HG03575 (cell line): ENCODE measurements at regions not wholly inside any gene's neighbourhood (a gene's known extent, or its start where the extent isn't known, plus 50 kb on each side); places are given as distances from the start of the nearest gene placed in this dataset.

Experiments
- ATAC-seq: cut with Tn5 transposase; IDR thresholded peaks from one replicate; pipeline ENCODE4 v1.9.1; 2021; ENCODE audit not compliant: unreplicated experiment, insufficient number of reproducible peaks, low FRiP score; ENCODE audit errors: extremely low read depth

- no peak for ATAC-seq
These were observed 143.3 kb downstream of the FTCDNL1 start for GRCh38 chr2:199707593-199708185.

DNA sequence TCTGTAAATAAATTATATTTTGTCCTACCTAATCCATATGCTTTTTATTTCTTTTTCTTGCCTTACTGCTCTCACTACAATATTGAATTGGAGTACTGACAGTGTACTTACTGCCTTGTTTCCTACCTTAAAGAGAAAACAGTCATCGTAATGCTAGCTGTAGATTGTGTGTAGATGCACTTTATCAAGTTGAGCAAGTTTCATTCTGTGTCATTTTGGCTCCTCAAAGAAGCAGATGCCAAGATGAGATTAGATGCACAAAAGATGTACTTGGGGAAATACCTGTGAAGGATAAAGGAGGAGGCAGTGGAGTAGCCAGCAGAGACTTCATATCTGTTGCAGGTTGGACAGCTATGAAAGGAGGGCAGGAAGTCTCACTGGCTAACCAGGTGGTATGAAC, 145.5 kb downstream of the FTCDNL1 start:
- no peak for ATAC-seq

DNA sequence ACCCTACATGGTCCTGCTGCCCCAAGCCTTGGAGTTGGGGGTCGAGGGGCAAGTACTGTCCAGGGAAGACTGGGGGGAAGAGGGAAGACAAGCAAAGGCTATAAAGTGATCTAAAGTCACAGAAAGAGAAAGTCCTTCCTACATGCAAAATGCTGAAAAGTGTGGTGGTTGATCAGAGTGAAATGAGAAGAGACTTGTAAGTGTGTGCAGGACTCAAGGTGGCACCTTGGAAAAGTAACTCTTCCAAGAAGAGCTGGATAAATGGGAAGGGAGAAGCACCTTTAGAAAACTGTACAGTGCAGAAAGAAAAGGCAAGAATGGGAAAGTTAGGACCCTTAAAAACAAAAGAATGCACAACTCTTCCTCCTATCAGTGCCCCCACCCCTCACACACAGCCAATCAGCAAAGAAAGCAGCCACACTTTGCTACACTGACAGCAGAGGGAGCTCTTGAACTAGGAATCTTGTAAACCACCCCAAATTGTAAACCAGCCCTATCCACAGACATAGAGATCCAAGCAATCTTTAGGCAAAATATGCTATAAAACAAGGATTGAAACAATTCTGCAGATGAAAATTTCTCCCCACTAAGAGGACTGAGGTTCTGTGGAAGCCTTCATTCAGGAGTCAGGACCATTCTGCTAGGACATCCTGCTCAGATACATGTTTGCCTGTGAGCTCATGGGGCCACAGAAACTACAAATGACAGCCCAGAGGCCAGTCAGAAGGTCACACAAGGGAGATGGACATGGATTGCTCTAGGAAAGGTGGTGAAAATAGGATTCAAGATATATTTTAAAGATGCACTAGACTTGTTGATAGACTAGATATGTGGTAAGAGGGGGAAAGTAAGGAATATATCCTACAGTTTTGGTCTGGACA, 146.4 kb downstream of the FTCDNL1 start:
- ATAC-seq, result no peak

GRCh38 chr2:199703199-199703598, 147.8 kb downstream of the FTCDNL1 start:
- ATAC-seq, result no peak

GRCh38 chr2:199697469-199697868, 153.5 kb downstream of the FTCDNL1 start:
- no peak for ATAC-seq

DNA sequence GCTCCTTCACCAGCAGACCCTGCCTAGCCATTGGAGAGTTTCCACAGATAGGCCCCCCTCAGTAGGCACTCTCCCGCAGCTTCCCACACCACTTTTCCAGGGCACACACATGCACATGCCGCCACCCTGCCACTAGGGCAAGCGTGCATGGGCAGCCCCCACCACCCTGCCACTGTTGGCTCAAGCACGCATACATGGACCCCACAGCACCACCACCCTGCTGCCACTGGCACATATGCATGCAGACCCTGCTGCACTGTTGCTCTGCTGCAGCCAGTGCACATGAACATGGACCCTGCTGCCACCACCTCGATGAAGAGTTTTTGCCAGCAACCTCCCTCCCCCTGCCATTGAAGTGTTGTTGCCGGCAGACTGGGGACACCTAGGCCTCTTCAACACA, 154.9 kb downstream of the FTCDNL1 start:
- ATAC-seq, result no peak

- ATAC-seq, result no peak
These were observed 157.1 kb downstream of the FTCDNL1 start for GRCh38 chr2:199693861-199694260.

DNA sequence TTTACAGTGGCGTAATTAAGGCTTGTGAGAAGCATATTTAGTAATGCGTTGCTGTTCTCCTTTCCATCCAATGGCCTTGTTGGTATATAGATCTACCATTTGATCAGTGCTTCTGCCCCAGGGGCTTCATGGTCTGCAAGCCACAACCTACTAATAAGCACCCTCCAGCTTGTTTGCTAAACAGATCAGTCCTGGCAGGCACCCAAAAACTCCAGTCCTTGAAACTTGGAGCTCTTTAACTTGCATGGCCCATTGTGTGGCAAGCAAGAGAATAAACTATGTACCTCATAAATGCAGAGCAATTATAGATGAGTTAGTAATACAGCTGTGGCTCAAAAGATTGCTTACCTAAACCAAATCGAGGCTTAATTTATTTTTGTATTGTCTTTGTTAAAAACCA, 158.5 kb downstream of the FTCDNL1 start:
- ATAC-seq, result no peak

DNA sequence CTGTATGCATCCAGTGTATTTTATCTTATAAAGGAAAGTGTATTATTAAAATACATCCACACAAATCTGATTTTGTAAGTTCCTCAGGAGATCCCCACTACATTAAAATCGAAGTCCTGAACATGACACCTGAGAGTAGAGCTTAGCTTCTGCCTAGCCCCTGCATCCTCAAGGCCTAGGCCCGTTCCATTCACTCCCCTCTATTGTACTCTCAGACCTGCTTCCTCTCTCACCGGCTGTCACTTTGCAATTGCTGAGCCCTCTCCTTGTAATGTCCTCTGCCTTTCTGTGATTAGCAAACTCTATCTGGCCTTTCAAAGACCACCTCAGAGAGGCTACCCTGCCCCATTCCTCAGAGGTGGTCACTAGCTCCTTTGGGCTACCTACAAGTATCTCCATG, 160.8 kb downstream of the FTCDNL1 start:
- no peak for ATAC-seq

- no peak for ATAC-seq
These were observed 165.3 kb downstream of the FTCDNL1 start for GRCh38 chr2:199685669-199686068.

- ATAC-seq, result no peak
These were observed 166.2 kb downstream of the FTCDNL1 start for GRCh38 chr2:199684832-199685231.

GRCh38 chr2:199684168-199684567, 166.8 kb downstream of the FTCDNL1 start:
- no peak for ATAC-seq

GRCh38 chr2:199682001-199682400, 169.0 kb downstream of the FTCDNL1 start:
- no peak for ATAC-seq

DNA sequence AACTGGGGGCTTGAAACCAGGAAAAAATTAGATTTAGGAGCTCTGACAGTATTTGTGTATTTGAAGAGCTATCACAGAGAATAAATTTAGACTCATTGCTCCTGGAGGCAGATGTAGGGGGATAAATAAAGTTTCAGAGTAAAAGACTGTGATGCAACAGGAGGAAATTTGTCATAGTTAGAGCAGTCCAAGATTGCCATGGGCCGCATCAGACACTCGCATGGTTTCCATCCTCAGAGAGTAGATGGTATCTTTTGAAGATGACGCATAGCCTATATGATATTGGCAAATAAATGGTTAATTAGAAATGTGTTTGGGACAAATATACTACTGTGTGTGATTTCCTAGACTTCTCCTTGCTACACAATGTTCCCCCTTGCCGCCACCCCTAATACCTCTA, 170.5 kb downstream of the FTCDNL1 start:
- ATAC-seq, result no peak

GRCh38 chr2:199679883-199680282, 171.1 kb downstream of the FTCDNL1 start:
- no peak for ATAC-seq

DNA sequence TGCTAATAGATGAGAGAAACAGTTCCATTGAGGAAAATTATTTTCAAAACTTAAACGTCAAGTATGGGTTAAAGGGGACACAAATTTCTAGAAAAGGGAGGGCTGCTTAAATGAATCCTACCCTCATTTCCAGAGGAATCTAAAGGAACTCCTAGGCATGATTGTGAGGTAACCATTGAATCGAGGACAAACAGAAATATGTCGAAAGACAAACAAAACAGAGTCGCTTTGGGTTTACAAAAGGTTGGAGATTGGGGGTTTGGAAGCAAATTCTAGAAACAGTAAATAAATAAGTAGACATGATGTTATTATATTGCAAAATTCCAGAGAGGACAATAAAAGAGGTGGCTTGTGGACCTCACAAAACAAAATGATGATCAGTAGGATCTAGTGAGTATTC, 173.1 kb downstream of the FTCDNL1 start:
- ATAC-seq, result no peak

- no peak for ATAC-seq
These were observed 182.3 kb downstream of the FTCDNL1 start for GRCh38 chr2:199668645-199669044.

DNA sequence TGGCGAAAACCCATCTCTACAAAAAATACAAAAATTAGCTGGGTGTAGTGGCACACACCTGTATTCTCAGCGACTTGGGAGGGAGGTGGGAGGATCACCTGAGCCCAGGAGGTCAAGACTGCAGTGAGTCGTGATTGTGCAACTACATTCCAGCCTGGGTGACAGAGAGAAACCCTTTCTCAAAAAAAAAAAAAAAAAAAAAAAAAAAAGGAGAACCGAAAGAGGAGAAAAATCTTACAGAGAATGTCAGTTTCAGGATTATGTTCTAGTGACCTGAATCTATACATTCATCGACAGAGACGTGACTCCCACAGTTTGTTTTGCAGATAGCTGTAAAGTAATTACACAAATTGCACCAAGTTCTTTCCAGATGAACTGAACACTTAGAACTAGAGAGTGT, 187.8 kb downstream of the FTCDNL1 start:
- ATAC-seq, result peak; percentile 72

DNA sequence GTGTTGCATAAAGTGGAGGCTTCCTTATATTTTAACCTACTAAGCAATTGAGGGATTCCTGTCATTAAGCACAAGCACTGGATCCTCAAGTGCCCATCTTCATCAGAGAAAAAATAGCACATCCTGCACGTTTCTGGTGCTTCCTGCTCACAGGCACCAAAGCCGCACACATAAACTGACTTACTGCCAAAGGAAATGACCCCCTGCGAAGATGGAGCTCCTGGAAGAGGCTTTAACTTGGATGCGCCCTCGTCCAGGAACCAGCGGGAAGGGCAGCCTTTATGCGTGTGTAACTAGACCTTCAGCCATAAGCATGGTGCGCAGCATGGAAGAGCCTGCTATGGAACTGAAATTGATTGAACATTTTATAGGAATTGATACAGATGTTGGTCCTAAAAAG, 188.7 kb downstream of the FTCDNL1 start:
- no peak for ATAC-seq

- no peak for ATAC-seq
These were observed 190.8 kb downstream of the FTCDNL1 start for GRCh38 chr2:199660167-199660566.

DNA sequence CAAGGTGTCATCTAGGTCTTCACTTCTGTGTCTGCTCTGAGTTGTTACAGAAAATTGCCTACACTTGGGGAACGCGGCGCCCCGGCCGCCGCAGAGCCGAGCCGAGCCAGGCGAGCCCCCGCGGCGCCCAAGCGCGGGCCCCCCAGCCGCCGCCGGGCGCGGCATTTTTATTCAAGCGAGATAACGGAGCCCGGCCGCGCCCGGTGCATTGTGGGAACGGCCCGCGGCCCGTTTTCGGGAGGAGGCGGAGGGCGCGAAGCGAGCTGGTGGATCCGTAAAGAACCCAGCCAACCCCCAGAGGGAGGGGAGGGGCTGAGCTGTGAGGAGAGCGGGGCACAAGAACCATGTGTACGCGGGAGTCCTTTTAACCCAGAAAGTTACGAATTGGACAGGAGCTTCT, 191.8 kb downstream of the FTCDNL1 start:
- no peak for ATAC-seq
